ENCODE measurements at regions not wholly inside any gene's neighbourhood (a gene's known extent, or its start where the extent isn't known, plus 50 kb on each side); places are given as distances from the start of the nearest gene placed in this dataset.
"Not testable (repeated sequence)": the region's sequence is repeated elsewhere in the genome, so short reads cannot be mapped to it uniquely, and the experiment has no call there.

DNA sequence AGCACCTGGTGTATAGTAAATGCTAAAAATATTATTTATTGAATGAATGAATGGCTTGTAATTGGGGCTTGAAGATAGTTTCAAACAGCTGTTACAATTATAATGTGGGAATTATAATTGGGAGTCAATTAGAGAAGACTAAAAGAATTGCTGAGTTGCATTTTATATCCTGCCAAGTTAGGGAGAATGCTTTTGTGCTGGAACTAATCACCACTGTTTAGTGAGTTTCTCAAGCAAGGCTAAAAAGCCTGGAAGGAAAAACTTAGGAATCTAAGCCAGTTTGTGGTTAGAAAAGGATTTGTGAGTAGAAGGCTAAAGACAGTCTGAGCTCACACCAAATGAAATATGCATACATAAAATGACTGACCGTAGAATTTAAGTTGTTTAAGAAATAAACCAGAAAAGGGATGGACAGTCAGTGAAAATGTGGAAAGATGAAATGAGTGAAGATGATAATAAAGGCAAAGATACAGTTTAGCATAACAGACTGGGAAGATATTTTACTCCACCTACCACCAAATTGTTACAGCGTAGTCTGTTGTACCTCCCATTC lies 647.7 kb upstream of the FSHR start:
- no peak for DNase-seq

DNA sequence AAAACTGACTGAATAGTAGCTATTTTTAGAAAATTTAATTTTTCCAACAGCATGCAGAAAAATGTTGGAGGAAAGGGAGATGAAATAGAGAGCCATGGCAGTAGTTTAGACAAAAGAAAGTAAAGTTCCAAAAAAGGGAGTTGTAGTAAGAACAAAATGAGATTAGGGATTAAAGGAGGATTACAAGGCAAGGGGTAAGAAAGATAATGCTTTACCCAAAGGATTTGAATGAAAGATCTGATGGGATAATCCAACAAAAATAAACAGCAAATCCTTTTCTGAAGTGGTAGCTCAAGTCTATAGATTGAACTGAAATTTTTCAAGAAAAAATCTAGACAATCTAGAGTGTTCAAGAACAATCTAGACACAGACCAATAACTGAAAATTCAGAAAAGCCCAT lies 644.3 kb upstream of the FSHR start:
- no peak for DNase-seq

DNA sequence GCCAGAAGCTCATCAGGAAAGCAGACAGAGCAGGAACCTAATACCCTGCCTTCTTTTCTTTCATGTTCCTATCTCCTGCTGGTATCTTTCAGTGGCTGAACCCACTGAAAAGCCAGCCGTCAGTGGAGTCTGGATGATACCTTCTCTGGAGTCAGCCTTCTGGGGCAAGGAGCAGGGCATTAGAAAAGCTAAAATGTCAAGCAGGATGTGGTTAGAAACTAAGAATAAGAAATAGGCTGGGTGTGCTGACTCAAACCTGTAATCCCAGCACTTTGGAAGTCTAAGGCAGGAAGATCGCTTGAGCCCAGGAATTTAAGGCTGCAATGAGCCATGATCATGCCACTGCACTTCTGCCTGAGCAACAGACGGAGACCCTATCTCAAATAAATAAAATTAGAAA lies 642.0 kb upstream of the FSHR start:
- no peak for DNase-seq

DNA sequence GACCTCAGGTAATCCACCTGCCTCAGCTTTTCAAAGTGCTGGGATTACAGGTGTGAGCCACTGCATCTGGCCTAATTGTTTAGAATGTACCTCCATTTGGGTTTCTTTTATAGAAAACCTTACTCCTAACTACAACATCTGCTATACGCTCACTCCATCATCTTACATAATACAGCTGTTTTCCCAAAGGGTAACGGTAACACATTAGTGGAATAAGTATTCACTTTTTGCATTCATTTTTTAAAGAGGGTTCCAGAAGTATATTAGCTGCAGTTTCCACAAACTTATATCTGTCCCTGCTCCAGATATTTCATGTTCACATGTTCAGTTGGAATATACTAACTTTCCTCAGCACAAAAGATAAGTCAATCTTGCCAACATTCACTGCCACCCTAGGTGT lies 640.1 kb upstream of the FSHR start:
- no peak for DNase-seq

DNA sequence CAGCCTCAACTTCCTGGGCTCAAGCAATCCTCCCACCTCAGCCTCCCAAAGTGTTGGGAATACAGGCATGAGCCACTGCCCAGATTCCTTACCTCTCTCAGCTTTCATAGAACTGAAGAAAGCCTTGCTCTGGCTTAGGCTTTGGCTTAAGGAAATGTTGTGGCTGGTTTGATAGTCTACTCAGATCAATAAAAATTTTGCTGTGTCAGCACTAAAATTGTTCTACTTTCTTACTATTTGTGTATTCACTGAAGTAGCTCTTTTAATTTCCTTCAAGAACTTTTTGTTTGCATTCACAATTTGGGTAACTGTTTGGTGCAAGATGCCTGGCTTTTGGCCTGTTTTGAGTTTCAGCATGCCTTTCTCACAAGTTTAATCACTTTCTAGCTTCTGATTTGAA lies 634.0 kb upstream of the FSHR start:
- DNase-seq: no peak

DNA sequence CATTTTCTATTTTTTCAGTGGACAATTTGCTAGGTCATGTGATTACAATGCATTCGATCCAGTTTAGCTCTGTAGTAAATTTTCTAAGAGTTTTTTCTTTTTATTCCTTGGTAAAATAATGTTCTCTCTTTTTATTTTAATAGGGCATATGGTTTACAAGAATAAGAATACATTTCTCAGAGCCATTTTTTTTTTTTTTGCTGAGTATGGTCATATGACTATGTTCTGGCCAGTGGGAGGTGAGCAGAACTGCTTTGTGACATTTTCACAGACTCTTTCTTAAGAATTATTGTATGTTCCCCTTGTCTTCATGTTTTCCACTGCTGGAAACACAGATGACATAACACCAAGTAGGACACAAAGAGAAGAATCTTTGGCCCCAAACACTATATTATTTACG lies 626.6 kb upstream of the FSHR start:
- no peak for DNase-seq

DNA sequence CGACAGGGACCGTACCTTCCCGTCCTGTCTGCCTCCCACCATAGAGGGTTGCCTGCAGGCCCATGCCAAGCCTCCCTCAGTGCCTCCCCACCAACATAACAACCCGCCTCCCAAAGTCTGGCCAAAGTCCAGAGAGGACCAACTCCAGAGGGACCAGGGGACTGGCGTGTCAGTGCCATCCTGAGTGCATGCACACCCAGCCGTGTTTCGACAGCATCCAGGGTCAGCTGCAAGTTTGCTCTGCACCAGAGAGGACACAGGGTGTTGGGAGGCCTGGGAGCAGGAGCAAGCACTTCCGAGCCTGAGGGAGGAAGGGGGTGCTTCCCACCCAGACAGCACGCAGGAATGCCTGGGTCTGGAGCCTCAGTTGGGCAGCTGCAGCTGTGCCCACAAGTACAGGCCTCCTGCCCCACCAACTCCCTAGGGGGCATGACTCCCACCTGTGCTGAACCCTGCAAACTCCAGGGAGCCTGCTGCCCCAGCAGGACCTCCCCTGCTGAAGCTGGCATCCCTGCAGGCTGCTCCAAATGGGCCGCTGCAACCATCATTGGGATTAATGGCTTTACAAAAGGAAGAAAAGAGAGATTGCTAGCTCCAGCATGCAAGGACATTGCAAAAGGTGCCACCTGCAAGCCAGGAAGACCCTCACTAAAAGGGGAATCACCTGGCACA lies 618.1 kb upstream of the FSHR start:
- DNase-seq: no peak

DNA sequence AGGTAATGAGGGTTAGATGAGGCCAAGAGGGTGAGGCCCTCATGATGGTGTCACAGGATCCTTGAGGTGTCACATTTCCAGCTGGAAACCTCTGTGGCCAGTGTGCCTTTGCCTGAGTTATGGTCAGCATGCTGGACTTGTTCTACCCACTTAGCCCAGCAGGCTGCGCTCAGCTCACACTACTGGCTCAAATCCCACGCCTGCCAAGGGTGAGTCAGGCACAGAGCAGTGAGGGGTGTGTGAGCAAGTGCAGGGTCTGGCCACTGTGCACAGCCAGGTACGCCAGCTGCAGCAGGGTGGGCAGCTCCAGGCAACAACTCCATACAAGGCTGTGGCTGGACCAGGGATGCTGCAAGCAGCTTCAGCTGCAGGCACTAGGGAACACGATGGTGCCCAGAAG lies 616.6 kb upstream of the FSHR start:
- no peak for DNase-seq

DNA sequence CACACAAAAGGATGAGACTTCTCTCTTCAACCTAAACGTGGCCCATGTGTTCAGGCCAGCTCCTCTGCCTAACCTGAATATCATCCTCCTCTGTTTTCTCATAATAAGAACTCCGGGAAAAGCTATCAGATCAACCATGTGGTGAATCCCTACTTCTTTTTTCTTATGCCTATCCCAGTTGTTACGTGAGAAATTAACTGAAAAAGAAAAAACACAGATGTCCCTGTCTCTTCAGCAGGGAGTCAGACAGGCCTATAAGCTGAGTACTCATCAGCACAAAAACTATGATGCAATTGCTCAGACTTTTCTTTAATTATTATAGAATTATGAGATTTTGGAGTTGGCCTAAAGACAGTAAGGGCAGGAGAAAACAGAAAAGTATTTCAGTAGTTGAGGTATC lies 613.0 kb upstream of the FSHR start:
- DNase-seq: no peak

DNA sequence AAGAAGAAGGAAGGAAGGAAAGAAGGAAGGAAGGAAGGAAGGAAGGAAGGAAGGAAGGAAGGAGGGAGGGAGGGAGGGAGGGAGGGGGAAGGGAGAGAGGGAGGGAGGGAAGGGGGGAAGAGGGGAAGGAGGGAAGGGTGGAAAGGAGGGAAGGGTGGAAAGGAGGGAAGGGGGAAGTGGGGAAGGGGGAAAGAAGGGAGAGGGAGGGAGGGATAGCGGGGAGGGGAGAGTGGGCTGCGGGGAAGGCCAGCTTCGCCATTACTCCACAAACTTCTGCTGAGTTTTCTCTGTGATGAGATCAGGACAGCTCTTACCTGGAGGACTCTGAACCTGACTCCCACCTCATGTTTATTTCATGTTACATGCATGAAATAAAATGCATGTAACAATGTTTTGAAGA lies 601.5 kb upstream of the FSHR start:
- no peak for DNase-seq

DNA sequence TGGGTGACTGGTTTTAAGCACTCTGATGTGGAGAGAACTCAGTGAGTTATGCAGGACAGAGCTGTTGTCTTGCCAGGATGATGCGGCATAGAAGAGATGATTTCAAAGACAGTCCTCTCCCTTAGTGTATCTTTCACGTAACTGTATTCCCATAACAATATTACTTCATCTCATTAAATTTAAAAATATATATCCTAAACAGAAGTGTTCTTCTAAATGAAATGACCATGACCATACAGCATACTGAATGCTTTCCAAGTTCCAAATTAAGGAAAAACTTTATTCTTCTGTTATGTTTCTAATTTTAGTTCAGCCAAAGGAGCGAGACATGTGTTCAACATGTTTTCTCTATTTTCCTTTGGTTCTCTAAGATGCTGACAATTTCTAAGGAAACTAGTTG lies 600.1 kb upstream of the FSHR start:
- DNase-seq: no peak

DNA sequence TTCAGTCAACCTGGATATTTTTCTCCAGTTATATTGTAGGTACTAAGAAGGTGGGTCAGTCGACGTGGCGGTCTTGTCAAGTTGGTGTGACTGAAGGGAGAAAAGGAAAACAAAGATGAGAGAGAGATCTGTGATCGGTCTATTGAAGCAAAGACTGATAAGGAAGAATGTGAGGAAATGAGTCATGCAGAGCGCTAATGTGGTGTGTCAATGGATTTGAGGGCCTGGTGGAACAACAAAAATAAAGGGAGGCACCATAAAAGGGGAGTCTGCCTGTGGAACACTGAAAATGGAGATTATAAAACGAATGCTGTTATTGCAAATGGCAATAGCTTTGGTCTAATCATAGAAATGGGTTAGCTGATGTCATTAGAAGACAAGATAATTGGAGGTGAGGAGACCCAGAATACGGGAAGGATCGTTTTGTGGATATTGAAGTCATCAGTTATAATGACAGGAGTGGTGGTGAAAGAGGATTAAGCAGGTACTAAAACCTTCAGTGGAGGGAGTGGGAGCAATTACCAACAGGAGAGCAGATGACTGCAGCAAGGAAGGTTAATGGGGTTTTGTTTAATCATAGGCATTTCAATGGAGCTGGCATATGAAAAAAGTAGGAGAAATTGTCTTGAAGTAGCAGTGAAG lies 599.1 kb upstream of the FSHR start:
- DNase-seq: no peak

DNA sequence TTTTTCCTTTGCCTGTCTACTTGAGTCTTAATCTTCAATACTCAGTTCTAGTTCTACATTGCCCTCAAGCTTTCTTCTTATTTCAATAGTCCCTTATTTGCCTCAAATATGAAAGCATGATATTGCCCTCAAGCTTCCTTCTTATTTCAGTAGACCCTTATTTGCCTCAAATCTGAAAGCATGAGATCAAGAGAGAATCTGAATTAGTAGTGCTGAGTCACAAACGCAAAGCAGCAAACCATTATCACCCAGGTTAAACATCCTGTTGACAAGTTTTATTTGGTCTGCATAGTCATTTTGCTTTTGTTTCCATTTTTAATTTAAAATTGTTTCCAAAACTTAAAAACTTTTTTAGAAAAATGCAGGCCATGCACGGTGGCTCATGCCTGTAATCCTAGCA lies 583.3 kb upstream of the FSHR start:
- no peak for DNase-seq

DNA sequence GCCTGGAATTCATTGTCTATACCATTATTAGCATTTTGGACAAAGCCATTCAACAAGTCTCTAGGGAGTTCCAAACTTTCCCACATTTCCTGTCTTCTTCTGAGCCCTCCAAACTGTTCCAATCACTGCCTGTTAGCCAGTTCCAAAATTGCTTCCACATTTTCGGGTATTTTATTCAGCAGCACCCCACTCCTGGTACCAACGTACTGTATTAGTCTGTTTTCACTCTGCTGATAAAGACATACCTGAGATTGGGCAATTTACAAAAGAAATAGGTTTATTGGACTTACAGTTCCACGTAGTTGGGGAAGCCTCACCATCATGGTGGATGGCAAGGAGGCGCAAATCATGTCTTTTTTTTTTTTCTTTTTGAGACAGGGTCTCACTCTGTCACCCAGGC lies 578.6 kb upstream of the FSHR start:
- DNase-seq: not testable (repeated sequence)

DNA sequence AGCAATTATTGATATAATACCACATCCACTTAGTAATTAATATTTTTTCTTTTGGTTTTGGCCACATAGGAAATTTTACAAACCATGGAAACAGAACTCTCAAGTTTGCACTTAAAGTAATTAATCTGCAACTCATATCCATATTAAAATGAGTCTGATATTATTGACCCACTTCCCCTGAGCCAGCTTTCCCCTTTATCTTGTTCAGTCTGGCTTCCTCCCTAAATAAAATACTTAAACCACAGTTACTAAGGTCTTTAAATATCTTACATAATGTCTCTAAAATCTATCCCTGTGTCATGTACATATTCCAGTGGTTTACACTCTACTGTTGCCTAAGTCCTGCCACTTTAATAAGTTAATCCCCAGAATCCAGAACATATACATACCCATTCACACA lies 564.9 kb upstream of the FSHR start:
- DNase-seq: no peak

DNA sequence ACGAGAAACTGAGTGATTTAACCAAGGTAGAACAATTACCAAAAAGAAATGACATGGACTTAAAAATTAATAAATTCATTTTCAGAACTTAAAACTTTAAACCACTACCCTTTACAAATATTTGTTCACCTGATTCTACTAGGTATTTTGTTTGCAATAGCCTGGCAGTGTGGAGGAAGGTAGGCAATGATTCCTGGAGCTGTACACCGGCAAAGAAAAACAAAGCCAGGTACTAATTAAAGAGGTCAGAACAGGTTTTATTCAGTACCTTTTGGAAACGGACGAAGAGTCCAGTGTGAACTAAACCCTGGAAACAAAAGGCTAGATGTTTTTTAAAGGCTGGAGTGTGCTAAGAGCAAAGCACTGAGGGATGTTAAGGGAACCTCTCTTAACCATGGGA lies 561.3 kb upstream of the FSHR start:
- DNase-seq: no peak

DNA sequence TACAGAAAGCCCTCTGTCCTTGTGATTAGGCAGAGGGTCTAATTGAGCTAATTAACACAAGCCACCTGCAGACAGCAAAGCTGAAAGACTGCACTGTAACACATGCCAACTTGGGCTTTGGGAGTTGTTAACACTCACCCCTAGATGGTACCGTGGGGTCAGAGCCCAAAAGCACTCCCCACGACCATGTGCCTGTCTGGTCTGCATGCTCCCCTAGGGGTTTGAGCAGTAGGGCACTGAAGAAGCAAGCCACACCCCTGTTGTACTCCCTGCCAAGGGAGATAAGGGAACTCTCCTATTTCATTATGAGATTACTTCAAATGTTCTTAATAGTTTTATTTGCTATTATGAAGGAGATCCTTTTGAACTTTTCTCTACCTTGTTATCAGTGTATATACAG lies 560.1 kb upstream of the FSHR start:
- DNase-seq: no peak

DNA sequence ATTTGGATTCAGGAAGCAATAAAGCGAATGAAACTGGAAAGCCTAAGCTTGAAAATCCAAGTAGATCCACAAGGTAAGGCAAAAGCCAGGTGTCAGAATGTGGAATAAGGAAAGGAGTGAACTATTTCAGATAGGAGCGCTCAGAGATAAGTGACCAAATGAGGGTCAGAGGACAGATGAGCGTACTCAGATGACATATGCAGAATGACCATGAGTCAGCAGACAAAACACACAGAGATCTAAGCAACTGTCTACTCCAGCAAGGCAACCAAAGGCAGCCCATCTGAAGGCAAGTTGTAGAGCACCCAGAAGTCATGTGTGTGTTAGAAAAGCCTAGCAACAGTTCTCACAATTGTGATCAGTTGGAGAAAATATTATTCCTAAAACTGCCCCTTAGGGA lies 548.4 kb upstream of the FSHR start:
- DNase-seq: no peak

DNA sequence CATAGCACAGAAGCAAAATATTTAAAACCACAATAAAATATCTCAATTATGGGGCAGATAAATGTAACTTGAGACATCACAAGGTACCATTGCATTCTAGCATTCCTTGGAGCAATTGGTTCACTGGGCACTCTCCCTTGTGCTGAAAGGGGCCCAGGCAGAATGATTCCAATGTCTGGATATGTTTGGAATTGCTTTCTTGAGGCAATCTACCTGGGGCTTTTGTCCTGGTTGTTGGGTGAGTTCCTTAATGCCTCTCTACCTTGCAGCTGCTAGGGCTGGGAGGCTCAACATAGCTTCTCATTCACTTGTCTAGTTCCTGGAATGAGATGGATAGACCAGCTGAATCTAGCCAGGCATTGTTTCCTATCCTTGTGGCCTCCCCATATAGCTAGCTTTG lies 539.6 kb upstream of the FSHR start:
- DNase-seq: no peak

DNA sequence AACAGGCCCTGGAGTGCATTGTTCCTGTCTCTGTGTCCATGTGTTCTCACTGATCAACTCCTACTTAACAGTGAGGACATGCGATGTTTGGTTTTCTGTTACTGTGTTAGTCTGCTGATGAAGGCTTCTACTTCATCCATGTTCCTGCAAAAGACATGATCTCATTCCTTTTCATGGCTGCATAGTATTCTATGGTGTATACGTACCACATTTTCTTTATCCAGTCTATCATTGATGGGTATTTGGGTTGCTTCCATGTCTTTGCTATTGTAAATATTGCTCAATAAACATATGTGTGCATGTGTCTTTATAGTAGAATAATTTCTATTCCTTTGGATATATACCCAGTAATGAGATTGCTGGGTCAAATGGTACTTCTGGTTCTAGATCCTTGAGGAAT lies 537.7 kb upstream of the FSHR start:
- not testable (repeated sequence) for DNase-seq

DNA sequence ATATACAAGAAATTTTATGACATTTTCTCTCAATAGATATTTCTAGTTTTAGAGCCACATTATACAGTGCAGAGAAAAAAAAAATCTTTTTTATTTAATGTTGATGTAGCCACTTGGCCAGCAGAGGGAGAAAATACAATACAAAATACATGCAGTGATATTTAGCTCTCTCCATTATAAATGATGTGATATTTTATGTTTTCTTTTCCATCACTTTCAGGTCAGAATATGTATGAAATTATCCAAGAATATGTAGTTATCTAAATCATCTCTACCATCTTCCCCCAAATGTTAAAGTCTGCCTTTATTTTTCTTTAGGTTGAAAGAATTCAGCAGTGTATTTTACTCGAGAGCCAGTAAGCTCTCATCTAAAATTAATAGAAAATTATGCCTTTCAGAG lies 533.6 kb upstream of the FSHR start:
- DNase-seq: no peak

DNA sequence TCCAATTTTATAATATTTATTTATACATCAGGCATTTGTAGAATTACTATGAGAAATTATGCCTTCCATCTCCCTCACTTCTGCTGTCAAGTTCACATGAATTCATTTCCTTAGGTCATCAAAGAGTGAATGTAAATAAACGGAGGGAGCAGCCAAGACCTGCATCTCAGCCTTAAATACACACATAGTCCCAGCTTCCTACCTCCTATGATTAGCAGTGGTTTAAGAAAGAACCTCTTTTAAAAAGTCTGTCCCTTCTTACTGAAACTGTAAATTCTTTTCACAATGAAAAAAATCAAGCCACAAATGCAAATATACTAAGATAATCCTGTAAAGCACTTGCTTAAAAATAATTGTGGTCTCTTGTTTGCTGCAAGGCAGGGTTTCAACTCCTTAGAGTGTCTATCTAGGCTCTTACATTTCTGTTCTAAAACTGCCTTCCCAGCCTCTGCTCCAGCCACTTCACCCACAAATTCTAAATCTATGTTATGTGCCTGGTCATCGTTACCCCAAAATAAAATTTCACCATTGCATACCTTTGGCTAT lies 532.7 kb upstream of the FSHR start:
- DNase-seq: no peak

DNA sequence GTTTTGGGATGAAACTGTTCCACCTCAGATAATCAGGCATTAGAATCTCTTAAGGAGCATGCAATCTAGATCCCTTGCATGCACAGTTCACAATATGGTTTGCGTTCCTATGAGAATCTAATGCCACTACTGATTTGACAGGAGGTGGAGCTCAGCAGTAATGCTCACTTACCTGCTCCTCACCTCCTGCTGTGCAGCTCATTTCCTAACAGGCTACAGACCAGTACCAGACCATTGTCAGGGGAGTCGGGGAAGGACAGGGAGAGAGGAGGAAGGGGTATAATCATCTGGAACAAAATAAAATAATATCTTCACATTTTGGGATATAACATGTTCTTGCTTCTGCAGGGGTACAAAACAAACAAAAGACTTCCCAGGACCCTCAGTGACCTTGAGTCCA lies 532.0 kb upstream of the FSHR start:
- DNase-seq: no peak

DNA sequence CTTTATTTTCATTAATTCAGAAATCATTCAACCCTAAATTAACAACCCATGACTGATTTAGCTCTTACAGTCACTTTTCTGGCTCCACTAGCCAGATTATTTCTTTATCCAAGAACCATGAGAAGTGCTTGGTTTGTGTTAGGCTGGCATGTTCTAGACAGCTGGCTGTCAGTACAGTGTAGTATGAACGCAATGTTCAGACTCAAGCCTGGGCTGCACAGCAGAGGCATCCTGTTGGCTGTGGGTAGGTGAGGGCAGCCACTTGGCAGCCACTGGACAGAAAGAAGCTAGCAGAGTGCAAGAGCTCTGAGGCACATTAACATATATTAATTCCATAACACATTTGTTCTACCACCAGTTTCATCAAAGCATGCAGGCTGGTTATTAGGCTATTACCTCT lies 522.9 kb upstream of the FSHR start:
- DNase-seq: no peak

DNA sequence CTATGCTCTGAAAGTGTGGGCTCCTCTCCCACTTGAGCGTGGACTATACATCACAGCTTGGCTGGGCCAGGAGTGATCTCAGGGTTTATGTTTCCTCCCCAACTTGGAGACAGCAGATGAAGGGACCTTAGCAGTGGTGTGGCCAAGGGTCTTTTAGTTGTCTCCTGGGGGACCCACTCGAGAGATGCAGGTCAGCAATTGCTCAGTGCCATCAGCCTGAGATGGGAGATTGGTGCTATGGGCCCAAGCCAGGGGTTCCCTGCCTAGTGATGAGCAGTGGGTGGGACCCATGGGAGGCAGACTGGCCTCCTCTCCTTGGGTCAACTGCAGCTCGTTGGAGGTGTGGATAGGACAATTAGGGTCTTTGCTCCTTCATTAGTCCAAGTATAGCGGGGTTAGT lies 510.5 kb upstream of the FSHR start:
- no peak for DNase-seq
